ENCODE measurements at regions not wholly inside any gene's neighbourhood (a gene's known extent, or its start where the extent isn't known, plus 50 kb on each side); places are given as distances from the start of the nearest gene placed in this dataset.

GRCh38 chr4:41874873-41875272 lies 60.4 kb upstream of the TMEM33 start:
- Histone ChIP-seq H3K4me3 (no peak overlapping the region), H3K36me3 (ENCODE audit: low read depth) (no peaks in the 10 kb centered on the region), H3K9me3 (no peaks in the 10 kb centered on the region), H3K4me1 (ENCODE audit: low read depth) (no peaks in the 10 kb centered on the region)
- intact Hi-C loops (cut with DNase I, micrococcal nuclease), result no loop called here
- ATAC-seq (no peak), DNase-seq (no peak)
- TF ChIP-seq, protein P1, sequence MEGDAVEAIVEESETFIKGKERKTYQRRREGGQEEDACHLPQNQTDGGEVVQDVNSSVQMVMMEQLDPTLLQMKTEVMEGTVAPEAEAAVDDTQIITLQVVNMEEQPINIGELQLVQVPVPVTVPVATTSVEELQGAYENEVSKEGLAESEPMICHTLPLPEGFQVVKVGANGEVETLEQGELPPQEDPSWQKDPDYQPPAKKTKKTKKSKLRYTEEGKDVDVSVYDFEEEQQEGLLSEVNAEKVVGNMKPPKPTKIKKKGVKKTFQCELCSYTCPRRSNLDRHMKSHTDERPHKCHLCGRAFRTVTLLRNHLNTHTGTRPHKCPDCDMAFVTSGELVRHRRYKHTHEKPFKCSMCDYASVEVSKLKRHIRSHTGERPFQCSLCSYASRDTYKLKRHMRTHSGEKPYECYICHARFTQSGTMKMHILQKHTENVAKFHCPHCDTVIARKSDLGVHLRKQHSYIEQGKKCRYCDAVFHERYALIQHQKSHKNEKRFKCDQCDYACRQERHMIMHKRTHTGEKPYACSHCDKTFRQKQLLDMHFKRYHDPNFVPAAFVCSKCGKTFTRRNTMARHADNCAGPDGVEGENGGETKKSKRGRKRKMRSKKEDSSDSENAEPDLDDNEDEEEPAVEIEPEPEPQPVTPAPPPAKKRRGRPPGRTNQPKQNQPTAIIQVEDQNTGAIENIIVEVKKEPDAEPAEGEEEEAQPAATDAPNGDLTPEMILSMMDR (IDR thresholded peaks at IDR 0.05), result no peak

DNA sequence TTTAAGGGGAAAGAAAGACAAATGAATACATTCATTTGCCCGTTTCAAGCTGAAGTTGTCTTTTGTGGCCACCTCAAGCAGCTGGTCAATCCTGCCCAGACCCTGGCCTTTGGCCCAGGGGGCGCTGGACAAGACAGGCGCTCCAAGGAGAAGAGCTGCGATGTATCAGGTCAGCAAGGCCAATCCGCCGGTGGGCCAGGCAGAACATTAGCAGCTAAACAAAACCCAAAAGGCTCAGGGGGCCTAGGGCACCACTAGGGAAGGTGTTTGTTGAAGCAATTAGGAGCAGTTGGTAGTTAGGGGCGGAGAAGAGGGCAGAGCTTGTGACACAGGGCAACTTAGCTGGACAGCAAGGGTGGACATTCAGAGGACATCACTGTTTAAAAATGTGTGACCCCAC lies 60.8 kb upstream of the TMEM33 start:
- ATAC-seq, result no peak
- Histone ChIP-seq H3K4me3 (no peak overlapping the region), H3K4me1 (ENCODE audit: low read depth) (no peaks in the 10 kb centered on the region), H3K9me3 (no peaks in the 10 kb centered on the region), H3K36me3 (ENCODE audit: low read depth) (no peaks in the 10 kb centered on the region)
- intact Hi-C loops (cut with DNase I, micrococcal nuclease), result no loop called here
- TF ChIP-seq, protein P1 (IDR thresholded peaks at IDR 0.05), result no peak
- no peak for DNase-seq

DNA sequence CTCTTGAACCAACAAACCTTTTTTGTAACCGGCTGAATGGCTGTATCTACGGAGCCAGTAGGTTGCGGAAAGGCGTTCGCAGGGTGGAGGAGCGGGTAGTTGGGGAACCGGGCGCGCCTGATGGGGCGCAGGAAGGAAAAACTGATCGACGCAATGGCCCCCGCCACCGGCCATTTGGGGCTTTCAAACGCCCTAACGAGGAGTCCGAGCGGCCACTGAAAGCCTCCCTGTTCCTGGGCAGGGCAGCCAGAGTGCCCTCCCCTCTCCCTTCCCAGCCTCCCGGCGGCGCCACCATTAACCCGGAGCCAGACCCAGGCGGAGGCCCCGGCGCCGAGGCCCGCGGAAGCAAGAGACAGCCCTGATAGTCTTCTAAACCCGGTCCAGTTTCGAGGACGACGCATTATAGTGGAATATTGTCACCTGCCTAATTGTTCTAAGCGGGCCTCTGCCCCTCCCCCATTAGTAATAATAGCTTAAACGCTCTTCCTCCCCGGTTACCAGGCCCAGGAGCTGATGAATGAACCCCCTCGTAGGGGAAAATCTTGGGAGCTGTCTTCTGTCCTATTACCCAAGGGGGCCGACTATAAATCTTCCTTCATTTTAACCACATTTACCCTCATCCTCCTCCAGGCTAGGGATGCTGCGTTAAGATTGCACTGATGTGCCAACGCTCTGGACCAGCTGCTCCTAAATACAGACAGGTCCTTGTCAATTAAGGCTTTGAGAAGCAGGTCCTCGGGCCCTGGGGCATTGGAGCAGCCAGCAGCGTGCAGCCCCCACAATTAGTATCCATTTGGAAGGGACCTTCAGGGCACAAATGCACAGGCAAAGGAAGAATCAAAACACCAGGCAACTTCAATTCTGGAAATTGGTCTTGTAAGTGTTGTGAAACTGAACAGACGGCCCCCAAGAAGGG lies 61.6 kb upstream of the TMEM33 start:
- no peak overlapping the region for H3K4me3 ChIP-seq
- H3K4me1 ChIP-seq (ENCODE audit: low read depth), result no peaks in the 10 kb centered on the region
- no peak for DNase-seq
- H3K36me3 ChIP-seq (ENCODE audit: low read depth), result no peaks in the 10 kb centered on the region
- no peak for ATAC-seq
- intact Hi-C loops (cut with DNase I, micrococcal nuclease), result no loop called here
- no peaks in the 10 kb centered on the region for H3K9me3 ChIP-seq
- TF ChIP-seq, protein P1 (IDR thresholded peaks at IDR 0.05), result no peak

DNA sequence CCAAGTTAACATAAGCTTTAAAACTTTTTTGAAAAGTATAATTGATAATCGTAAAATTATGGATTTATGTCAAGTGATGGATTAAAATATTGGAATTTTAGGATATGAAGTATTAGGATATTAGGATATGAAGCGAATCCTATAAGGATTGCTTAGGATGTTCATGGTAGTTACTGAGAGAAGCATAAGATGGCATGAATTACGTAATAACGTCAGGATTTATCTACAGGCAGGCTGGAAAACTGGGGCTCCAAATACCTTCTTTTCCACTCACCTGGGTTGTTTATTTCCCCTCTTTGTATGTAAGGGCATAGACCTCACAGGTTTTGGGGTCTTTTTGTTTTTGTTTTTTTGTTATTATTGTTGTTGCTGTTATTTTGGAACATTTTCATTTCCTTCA lies 65.2 kb upstream of the TMEM33 start:
- Histone ChIP-seq H3K4me3 (no peak overlapping the region), H3K4me1 (ENCODE audit: low read depth) (no peaks in the 10 kb centered on the region), H3K36me3 (ENCODE audit: low read depth) (no peaks in the 10 kb centered on the region), H3K9me3 (no peaks in the 10 kb centered on the region)
- TF ChIP-seq, protein P1 (IDR thresholded peaks at IDR 0.05), result no peak
- intact Hi-C loops (cut with DNase I, micrococcal nuclease), result no loop called here
- ATAC-seq (no peak), DNase-seq (no peak)

DNA sequence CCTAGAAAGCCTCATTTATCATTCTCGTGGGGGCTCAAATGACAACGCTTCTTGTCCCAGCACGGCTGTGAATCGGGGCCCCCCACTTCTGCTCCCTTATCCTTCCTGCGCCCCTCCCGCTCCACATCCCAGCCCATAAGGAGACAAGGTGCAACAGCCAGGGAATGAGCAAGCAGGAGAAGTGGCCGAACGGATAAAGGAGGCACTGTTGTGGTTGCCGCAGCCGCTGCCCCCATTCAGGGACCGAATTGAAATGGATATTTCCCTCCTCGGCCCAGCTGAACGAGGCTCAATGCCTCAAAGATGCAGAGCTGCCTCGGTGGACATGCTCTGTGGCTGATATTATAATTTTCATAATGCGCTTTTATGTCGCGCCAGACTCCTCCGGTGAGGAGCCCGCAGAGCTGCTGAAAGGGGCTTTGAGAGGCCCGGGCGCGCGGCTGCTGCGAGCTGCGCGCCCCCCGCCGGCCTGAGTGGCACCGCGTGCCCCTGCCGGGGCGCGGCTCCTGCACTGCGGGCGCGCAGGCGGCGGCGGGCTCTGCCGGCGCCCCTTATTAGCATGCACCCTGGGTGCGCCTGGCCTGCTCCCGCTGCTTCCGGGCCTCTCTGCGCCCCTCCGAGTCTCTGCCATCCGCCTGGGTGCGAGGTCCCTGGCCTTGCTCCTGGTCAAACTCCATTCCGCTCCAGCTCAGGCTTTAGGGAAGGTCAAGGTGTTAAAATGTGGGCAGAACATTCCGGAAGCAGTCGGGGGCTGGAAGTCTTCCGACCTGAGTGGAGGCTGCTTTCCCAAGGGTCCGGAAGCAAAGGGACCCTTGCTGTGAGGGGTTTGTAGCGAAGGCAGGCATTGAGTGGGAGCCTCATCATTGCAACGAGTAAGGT lies 68.2 kb upstream of the TMEM33 start:
- no peaks in the 10 kb centered on the region for H3K9me3 ChIP-seq
- DNase-seq, result no peak
- no peak for ATAC-seq
- H3K4me1 ChIP-seq (ENCODE audit: low read depth), result no peaks in the 10 kb centered on the region
- no peak overlapping the region for H3K4me3 ChIP-seq
- TF ChIP-seq, protein P1 (IDR thresholded peaks at IDR 0.05), result no peak
- intact Hi-C loops (cut with DNase I, micrococcal nuclease), result no loop called here
- no peaks in the 10 kb centered on the region for H3K36me3 ChIP-seq (ENCODE audit: low read depth)
